ENCODE measurements at regions not wholly inside any gene's neighbourhood (a gene's known extent, or its start where the extent isn't known, plus 50 kb on each side); places are given as distances from the start of the nearest gene placed in this dataset.

DNA sequence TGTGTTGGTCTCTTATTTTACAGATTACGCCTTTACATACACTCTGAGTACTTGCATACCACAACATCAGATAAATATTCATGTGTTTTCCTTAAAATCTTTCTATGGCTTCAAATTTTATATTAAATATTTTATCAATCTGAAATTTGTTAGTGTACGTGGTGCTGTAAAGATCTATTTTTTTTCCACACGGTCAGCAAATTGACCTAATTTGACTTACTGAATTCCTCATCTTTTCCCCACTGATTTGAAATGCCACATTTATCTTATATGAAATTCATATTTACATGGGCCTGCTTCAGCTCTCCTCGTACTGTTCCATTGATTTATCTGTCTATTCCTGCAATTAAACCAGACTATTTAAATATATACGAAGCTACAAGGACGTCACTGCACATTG lies 433.8 kb upstream of the ZNF507 start:
- TF ChIP-seq, protein P1, sequence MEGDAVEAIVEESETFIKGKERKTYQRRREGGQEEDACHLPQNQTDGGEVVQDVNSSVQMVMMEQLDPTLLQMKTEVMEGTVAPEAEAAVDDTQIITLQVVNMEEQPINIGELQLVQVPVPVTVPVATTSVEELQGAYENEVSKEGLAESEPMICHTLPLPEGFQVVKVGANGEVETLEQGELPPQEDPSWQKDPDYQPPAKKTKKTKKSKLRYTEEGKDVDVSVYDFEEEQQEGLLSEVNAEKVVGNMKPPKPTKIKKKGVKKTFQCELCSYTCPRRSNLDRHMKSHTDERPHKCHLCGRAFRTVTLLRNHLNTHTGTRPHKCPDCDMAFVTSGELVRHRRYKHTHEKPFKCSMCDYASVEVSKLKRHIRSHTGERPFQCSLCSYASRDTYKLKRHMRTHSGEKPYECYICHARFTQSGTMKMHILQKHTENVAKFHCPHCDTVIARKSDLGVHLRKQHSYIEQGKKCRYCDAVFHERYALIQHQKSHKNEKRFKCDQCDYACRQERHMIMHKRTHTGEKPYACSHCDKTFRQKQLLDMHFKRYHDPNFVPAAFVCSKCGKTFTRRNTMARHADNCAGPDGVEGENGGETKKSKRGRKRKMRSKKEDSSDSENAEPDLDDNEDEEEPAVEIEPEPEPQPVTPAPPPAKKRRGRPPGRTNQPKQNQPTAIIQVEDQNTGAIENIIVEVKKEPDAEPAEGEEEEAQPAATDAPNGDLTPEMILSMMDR (IDR thresholded peaks at IDR 0.05), result no peak
- TF ChIP-seq POLR2AphosphoS5 (IDR thresholded peaks at IDR 0.05) (no peak), POLR2A (IDR thresholded peaks at IDR 0.05) (no peak), EP300 (IDR thresholded peaks at IDR 0.05) (no peak)

Measured in gastroesophageal sphincter (tissue), 3 donors.